GM12878 (cell line): ENCODE measurements at regions not wholly inside any gene's neighbourhood (a gene's known extent, or its start where the extent isn't known, plus 50 kb on each side); places are given as distances from the start of the nearest gene placed in this dataset.

Source experiments
- CBX3 ChIP-seq: fragments of 200-600 bp; sonication (generic); IDR thresholded peaks from 2 replicates; pipeline ENCODE4 v1.6.1; 2016; ENCODE audit warnings: low read depth, borderline replicate concordance
- EED ChIP-seq: sonication (generic); IDR thresholded peaks from 2 replicates; pipeline ENCODE4 v1.6.1; 2016; ENCODE audit warnings: antibody characterized with exemption, low read depth
- EP300 ChIP-seq, 2 experiments: fragments of 150-350 bp in 1 of 2; IDR thresholded peaks; 2 replicates each; pipeline ENCODE4 v1.6.1; 2011 to 2012; ENCODE audit warnings: low read depth in 2 of 2, low read length in 2 of 2, borderline replicate concordance in 1 of 2, improper control_type of control experiment in 1 of 2, inconsistent platforms in 1 of 2; ENCODE audit not compliant: control insufficient read depth in 1 of 2
- IKZF1 ChIP-seq: fragments of 450-650 bp; conservative IDR thresholded peaks from 2 replicates; pipeline ENCODE4 v1.6.1; 2017; ENCODE audit warnings: antibody characterized with exemption, mild to moderate bottlenecking
- JUNB ChIP-seq: IDR thresholded peaks from 2 replicates; pipeline ENCODE4 v1.6.1; 2016; ENCODE audit warnings: antibody characterized with exemption, mild to moderate bottlenecking
- MEF2B ChIP-seq: fragments of 450-650 bp; IDR thresholded peaks from 2 replicates; pipeline ENCODE4 v1.6.1; 2018; ENCODE audit warnings: mild to moderate bottlenecking, moderate library complexity; ENCODE audit not compliant: partially characterized antibody, poor library complexity, severe bottlenecking
- MYC ChIP-seq: IDR thresholded peaks from 2 replicates; pipeline ENCODE4 v1.6.1; 2011; ENCODE audit warnings: mild to moderate bottlenecking, low read length, moderate library complexity, inconsistent platforms; ENCODE audit not compliant: insufficient read depth, insufficient replicate concordance, insufficient read length, severe bottlenecking
- SMC3 ChIP-seq: IDR thresholded peaks from 2 replicates; pipeline ENCODE4 v1.6.1; 2011; ENCODE audit warnings: low read length, improper control_type of control experiment, borderline replicate concordance
- SREBF1 ChIP-seq: IDR thresholded peaks from 2 replicates; pipeline ENCODE4 v1.6.1; 2012; ENCODE audit warnings: mild to moderate bottlenecking, low read length
- SUZ12 ChIP-seq: fragments of 200-600 bp; sonication (generic); IDR thresholded peaks from one replicate; pipeline ENCODE4 v1.6.1; 2018; ENCODE audit warnings: antibody characterized with exemption, mild to moderate bottlenecking; ENCODE audit not compliant: unreplicated experiment
- ZBED1 ChIP-seq: IDR thresholded peaks from 2 replicates; pipeline ENCODE4 v1.6.1; 2016; ENCODE audit warnings: borderline replicate concordance
- ZNF207 ChIP-seq: fragments of 450-650 bp; IDR thresholded peaks from 2 replicates; pipeline ENCODE4 v1.6.1; 2014; ENCODE audit warnings: antibody characterized with exemption, mild to moderate bottlenecking, borderline replicate concordance
- ZNF274 ChIP-seq: IDR thresholded peaks from one replicate; pipeline ENCODE4 v1.8.0; 2011; ENCODE audit not compliant: insufficient read length, insufficient read depth
- ZZZ3 ChIP-seq: IDR thresholded peaks from 2 replicates; pipeline ENCODE4 v1.6.1; 2011; ENCODE audit warnings: low read depth; ENCODE audit not compliant: control insufficient read depth, insufficient read length
- TF ChIP-seq, protein P1 (sequence below): IDR thresholded peaks from 2 replicates; pipeline ENCODE4 v1.6.1; 2012; ENCODE audit warnings: low read length, inconsistent platforms
- TF ChIP-seq, protein P2 (sequence below): IDR thresholded peaks from 2 replicates; pipeline ENCODE4 v1.6.1; 2012; ENCODE audit warnings: low read depth, low read length, improper control_type of control experiment
- TF ChIP-seq, protein P3 (sequence below): fragments of 450-650 bp; IDR thresholded peaks from 2 replicates; pipeline ENCODE4 v1.6.1; 2017; ENCODE audit warnings: borderline replicate concordance
- TF ChIP-seq, protein P4 (sequence below): fragments of 450-650 bp; IDR thresholded peaks from 2 replicates; pipeline ENCODE4 v1.6.1; 2016; ENCODE audit warnings: mild to moderate bottlenecking
- TF ChIP-seq, protein P5 (sequence below): IDR thresholded peaks from 2 replicates; pipeline ENCODE4 v1.6.1; 2012; ENCODE audit warnings: improper control_type of control experiment, low read depth, low read length; ENCODE audit not compliant: insufficient replicate concordance

DNA sequence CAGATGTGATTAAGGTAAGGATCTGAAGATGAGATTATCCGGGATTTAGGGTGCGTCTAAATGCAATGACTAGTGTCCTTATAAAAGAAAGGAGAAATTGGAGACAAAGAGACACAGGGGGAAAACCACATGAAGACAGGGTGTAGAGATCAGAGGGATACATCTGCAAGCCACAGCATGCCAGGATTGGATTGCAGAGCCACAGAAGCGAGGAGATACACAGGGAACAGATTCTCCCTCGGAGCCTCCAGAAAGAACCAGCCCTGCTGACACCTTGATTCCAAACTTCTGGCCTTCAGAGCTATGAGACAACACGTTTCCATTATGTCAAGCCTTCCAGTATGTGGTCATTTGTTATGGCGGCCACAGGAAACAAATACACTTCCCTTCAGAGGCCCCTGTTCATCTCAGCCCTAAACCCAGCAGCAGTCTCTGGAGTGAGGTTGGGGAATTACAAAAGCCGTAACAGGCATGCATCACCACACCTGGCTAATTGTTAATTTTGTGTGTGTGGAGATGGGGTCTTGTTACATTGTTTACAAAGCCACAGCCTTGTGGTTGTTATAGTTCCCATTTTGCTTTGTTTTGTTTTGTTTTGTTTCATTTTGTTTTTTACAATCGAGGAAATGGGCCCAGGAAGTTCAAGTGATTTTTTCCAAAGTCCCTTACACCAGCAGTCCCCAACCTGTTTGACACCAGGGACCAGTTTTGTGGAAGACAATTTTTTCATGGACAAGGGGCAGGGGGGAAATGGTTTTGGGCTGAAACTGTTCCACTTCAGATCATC is 51.6 kb upstream of the LYRM9 start (continued):
- TF ChIP-seq, protein P1, sequence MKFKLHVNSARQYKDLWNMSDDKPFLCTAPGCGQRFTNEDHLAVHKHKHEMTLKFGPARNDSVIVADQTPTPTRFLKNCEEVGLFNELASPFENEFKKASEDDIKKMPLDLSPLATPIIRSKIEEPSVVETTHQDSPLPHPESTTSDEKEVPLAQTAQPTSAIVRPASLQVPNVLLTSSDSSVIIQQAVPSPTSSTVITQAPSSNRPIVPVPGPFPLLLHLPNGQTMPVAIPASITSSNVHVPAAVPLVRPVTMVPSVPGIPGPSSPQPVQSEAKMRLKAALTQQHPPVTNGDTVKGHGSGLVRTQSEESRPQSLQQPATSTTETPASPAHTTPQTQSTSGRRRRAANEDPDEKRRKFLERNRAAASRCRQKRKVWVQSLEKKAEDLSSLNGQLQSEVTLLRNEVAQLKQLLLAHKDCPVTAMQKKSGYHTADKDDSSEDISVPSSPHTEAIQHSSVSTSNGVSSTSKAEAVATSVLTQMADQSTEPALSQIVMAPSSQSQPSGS: peak; percentile 39; the same call in 1 of the 2 replicates
- TF ChIP-seq, protein P2, sequence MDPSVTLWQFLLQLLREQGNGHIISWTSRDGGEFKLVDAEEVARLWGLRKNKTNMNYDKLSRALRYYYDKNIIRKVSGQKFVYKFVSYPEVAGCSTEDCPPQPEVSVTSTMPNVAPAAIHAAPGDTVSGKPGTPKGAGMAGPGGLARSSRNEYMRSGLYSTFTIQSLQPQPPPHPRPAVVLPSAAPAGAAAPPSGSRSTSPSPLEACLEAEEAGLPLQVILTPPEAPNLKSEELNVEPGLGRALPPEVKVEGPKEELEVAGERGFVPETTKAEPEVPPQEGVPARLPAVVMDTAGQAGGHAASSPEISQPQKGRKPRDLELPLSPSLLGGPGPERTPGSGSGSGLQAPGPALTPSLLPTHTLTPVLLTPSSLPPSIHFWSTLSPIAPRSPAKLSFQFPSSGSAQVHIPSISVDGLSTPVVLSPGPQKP: no peak
- TF ChIP-seq MYC (no peak), ZNF207 (no peak), EED (no peak), SREBF1 (no peak), SMC3 (no peak), ZZZ3 (no peak), MEF2B (peak; percentile 67), ZBED1 (no peak), JUNB (no peak), CBX3 (no peak), ZNF274 (no peak), IKZF1 (peak; percentile 69), SUZ12 (no peak), EP300 (IDR thresholded peaks at IDR 0.05; ENCODE audit: borderline replicate concordance in 1 of 2, control insufficient read depth in 1 of 2, low read depth in 2 of 2, low read length in 2 of 2) (peak; percentile 55 to 78; a peak in 3 of 4 replicates)
- TF ChIP-seq, protein P3, sequence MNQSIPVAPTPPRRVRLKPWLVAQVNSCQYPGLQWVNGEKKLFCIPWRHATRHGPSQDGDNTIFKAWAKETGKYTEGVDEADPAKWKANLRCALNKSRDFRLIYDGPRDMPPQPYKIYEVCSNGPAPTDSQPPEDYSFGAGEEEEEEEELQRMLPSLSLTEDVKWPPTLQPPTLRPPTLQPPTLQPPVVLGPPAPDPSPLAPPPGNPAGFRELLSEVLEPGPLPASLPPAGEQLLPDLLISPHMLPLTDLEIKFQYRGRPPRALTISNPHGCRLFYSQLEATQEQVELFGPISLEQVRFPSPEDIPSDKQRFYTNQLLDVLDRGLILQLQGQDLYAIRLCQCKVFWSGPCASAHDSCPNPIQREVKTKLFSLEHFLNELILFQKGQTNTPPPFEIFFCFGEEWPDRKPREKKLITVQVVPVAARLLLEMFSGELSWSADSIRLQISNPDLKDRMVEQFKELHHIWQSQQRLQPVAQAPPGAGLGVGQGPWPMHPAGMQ: no peak
- TF ChIP-seq, protein P4, sequence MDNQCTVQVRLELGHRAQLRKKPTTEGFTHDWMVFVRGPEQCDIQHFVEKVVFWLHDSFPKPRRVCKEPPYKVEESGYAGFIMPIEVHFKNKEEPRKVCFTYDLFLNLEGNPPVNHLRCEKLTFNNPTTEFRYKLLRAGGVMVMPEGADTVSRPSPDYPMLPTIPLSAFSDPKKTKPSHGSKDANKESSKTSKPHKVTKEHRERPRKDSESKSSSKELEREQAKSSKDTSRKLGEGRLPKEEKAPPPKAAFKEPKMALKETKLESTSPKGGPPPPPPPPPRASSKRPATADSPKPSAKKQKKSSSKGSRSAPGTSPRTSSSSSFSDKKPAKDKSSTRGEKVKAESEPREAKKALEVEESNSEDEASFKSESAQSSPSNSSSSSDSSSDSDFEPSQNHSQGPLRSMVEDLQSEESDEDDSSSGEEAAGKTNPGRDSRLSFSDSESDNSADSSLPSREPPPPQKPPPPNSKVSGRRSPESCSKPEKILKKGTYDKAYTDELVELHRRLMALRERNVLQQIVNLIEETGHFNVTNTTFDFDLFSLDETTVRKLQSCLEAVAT: peak; percentile 60; the same call in 1 of the 2 replicates
- TF ChIP-seq, protein P5, sequence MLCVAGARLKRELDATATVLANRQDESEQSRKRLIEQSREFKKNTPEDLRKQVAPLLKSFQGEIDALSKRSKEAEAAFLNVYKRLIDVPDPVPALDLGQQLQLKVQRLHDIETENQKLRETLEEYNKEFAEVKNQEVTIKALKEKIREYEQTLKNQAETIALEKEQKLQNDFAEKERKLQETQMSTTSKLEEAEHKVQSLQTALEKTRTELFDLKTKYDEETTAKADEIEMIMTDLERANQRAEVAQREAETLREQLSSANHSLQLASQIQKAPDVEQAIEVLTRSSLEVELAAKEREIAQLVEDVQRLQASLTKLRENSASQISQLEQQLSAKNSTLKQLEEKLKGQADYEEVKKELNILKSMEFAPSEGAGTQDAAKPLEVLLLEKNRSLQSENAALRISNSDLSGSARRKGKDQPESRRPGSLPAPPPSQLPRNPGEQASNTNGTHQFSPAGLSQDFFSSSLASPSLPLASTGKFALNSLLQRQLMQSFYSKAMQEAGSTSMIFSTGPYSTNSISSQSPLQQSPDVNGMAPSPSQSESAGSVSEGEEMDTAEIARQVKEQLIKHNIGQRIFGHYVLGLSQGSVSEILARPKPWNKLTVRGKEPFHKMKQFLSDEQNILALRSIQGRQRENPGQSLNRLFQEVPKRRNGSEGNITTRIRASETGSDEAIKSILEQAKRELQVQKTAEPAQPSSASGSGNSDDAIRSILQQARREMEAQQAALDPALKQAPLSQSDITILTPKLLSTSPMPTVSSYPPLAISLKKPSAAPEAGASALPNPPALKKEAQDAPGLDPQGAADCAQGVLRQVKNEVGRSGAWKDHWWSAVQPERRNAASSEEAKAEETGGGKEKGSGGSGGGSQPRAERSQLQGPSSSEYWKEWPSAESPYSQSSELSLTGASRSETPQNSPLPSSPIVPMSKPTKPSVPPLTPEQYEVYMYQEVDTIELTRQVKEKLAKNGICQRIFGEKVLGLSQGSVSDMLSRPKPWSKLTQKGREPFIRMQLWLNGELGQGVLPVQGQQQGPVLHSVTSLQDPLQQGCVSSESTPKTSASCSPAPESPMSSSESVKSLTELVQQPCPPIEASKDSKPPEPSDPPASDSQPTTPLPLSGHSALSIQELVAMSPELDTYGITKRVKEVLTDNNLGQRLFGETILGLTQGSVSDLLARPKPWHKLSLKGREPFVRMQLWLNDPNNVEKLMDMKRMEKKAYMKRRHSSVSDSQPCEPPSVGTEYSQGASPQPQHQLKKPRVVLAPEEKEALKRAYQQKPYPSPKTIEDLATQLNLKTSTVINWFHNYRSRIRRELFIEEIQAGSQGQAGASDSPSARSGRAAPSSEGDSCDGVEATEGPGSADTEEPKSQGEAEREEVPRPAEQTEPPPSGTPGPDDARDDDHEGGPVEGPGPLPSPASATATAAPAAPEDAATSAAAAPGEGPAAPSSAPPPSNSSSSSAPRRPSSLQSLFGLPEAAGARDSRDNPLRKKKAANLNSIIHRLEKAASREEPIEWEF: no peak
